ENCODE measurements at regions not wholly inside any gene's neighbourhood (a gene's known extent, or its start where the extent isn't known, plus 50 kb on each side); places are given as distances from the start of the nearest gene placed in this dataset.

DNA sequence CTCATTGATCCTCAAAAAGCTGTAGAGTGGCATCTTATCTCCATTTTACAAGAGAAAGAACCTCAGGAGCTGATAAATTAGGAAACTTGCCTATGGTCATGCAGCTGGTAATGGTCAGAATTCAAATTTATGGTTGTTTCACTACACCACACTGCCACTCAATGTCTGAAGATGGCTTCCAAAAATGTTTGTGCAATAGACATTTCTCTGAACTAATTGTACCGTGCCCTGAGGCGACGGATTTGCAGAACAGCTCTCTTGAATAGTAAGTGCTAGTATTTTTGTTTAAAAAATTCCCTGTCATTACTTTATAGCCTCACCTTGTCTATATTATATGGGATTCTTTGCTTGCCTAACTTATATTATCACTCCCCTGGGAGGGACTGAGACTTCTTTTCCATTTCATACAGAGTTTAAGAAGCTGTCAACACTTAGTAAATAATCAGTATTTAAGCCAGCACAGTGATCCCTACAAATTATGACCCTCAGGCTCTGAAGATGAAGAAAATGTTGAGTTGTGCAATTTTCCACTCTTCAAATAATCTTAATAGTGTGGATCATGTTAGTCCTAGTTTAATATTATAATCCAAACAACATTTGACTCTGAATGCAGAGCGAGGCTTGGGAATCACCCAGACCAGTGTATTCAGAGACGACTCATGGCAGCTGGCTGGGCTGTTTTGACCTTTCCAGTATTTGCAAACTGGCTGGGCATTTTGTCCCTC, 346.6 kb downstream of the PTEN start:
- H3K27ac ChIP-seq: peak overlapping the region; percentile 21; the same call in 1 of the 2 replicates
- TF ChIP-seq, protein P1, sequence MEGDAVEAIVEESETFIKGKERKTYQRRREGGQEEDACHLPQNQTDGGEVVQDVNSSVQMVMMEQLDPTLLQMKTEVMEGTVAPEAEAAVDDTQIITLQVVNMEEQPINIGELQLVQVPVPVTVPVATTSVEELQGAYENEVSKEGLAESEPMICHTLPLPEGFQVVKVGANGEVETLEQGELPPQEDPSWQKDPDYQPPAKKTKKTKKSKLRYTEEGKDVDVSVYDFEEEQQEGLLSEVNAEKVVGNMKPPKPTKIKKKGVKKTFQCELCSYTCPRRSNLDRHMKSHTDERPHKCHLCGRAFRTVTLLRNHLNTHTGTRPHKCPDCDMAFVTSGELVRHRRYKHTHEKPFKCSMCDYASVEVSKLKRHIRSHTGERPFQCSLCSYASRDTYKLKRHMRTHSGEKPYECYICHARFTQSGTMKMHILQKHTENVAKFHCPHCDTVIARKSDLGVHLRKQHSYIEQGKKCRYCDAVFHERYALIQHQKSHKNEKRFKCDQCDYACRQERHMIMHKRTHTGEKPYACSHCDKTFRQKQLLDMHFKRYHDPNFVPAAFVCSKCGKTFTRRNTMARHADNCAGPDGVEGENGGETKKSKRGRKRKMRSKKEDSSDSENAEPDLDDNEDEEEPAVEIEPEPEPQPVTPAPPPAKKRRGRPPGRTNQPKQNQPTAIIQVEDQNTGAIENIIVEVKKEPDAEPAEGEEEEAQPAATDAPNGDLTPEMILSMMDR (IDR thresholded peaks at IDR 0.05): no peak
- no peak for TF ChIP-seq ZFX (IDR thresholded peaks at IDR 0.05; ENCODE audit: borderline replicate concordance)

DNA sequence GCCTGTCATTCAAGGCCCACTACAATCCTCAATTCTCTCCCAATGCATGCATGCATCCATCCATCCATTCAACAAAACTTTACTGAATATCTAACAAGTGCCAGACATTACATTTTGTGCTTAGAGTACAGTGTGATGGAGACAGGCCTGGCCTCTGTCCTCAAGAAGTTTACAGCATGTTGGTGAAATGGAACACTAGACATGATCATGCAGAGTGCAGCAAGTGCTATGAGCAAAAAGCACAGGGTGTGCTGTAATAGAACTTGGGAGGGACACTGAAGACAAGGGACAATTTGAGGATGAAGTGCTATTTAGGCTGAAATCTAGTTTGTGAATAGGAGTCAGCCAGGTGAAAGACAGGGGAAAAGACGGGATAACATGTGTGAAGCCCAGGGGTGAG, 347.8 kb downstream of the PTEN start:
- TF ChIP-seq ZFX (IDR thresholded peaks at IDR 0.05; ENCODE audit: borderline replicate concordance): no peak
- no peak overlapping the region for H3K27ac ChIP-seq

DNA sequence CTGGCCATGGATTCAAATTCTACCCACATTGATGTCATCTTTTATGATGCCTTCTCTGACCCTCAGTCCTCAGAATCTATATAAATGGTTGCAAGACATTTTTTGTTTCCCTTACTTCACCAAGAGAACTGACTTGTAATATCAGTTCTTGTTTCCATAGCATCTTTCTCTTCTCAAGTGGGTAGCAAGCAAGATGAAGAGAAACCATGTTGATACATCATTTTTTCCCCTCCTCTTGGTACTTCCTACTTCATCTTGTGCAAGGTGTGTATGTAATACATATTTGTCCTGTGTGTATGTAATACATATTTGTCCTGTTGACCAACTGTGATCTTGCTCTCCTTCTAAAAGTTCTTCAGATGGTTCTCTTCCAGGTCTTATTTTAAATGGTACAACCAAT, 348.6 kb downstream of the PTEN start:
- H3K27ac ChIP-seq: no peak overlapping the region
- TF ChIP-seq, protein P1 (IDR thresholded peaks at IDR 0.05): no peak
- no peak for TF ChIP-seq ZFX (IDR thresholded peaks at IDR 0.05; ENCODE audit: borderline replicate concordance)

DNA sequence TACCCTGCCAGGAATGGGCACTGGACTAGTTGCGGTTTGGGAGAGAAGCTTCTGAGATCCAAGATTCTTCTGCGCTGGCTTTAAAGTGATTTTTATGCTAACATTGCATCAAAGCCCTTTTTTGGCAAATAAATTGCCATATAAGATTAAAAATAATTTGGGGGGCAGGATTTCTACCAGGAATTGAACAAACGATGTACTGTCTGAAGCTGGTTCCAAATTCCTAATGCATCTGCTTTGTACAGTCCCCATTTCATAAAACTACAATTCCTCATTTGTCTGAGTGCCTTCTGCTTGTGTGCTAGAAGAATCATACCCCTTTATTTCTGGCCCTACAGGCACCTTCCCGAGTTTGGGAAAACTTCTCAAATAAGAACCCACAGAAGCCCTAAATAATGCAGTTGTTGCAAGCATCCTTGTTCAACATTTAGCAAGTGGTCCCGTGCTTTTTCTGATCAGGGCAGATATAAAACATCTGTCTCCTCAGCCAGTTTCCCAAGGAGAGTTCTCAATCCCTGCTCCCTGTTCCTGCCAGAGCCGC, 349.7 kb downstream of the PTEN start:
- H3K27ac ChIP-seq: no peak overlapping the region
- no peak for TF ChIP-seq ZFX (IDR thresholded peaks at IDR 0.05; ENCODE audit: borderline replicate concordance)
- TF ChIP-seq, protein P1 (IDR thresholded peaks at IDR 0.05): no peak

DNA sequence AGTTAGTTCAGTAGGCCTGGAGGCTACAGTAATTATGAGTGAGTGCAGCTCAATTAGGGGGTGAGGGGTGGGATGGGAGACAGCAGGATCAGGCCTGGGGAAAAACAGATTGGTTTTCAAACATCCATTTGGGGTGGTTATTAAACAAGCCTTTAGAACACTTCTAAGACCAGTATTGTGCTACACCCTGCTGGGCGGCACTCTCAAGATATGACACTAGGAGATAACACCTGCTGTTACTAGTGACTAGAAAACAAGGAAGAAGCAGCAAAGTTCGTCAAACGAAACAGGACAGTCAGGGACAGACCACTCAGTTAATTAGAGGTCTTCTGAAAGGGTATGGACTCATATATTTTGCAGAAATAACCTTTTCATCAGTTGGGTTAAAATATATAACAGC, 353.6 kb downstream of the PTEN start:
- no peak for TF ChIP-seq ZFX (IDR thresholded peaks at IDR 0.05; ENCODE audit: borderline replicate concordance)
- TF ChIP-seq, protein P1 (IDR thresholded peaks at IDR 0.05): no peak
- H3K27ac ChIP-seq: no peak overlapping the region

DNA sequence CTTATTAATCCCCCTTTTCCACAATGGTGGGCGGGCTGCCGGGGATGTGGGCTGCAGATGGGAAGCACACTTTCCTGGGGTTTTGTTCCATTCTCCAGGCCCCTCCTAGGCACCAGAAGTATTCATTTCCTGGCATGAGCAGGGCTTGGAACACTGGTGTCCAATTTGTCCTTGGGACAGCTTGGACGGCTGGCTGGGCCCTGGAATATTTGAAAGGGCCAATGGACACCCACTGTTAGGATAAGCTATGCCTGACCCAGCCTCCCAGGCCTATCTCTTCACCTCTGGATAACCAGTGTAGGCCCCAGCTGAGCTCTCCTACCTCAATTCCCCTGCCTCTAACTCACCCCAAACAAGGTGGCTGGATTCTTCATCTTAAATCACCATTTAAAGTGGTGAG, 354.9 kb downstream of the PTEN start:
- TF ChIP-seq, protein P1 (IDR thresholded peaks at IDR 0.05): no peak
- TF ChIP-seq ZFX (IDR thresholded peaks at IDR 0.05; ENCODE audit: borderline replicate concordance): no peak
- no peak overlapping the region for H3K27ac ChIP-seq

DNA sequence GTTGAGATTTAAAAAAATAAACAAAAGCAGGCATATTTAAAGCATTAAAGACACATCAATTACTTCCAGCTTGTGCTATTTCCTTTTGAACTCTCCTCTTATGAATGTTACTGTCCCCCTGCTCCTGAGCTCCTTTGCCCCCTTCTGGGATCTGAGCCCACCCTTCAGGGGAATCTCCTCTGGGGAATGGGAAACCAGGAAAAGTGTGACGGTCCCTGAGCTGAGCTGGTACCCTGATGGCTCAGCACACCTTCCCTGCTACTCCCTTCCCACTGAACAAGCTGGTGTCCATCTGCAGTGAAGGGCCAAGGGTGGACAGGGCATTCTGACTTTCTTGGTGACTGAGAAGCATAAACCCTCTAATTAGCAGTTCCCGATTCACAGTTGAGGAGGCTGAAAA, 356.3 kb downstream of the PTEN start:
- H3K27ac ChIP-seq: no peak overlapping the region
- TF ChIP-seq ZFX (IDR thresholded peaks at IDR 0.05; ENCODE audit: borderline replicate concordance): no peak
- TF ChIP-seq, protein P1 (IDR thresholded peaks at IDR 0.05): no peak

Measured in 22Rv1 (cell line).